SK-N-SH (cell line): ENCODE measurements at regions not wholly inside any gene's neighbourhood (a gene's known extent, or its start where the extent isn't known, plus 50 kb on each side); places are given as distances from the start of the nearest gene placed in this dataset.

ENCODE experiments used
- CTCF ChIA-PET: fragments of 300-600, 350-600 bp; formaldehyde crosslinking; extraction: SDS; loops from one replicate; lab custom pipeline; 2021; lab: Yijun Ruan, JAX
- POLR2A ChIA-PET: fragments of 350-600 bp; sonication (Branson Sonifier 250); formaldehyde crosslinking; extraction: SDS; loops from one replicate; lab custom pipeline; 2020; ENCODE audit warnings: antibody characterized with exemption, inconsistent platforms; lab: Yijun Ruan, JAX
- DNase-seq: peaks from one replicate; pipeline ENCODE4 v3.0.0; 2012
- H2AFZ ChIP-seq: fragments of 200-600 bp; sonication (generic); 2 replicates; pipeline ENCODE4 v1.8.1; 2016; ENCODE audit warnings: antibody characterized with exemption, mild to moderate bottlenecking, low read depth
- H3F3A ChIP-seq: fragments of 200-600 bp; sonication (generic); replicated peaks from 2 replicates; pipeline ENCODE3; 2016; ENCODE audit warnings: antibody characterized with exemption, mild to moderate bottlenecking; ENCODE audit not compliant: insufficient read depth
- H3K27ac ChIP-seq, 2 experiments: fragments of 200-500 bp in 1 of 2; fragments of 200-600 bp in 1 of 2; sonication (Bioruptor generic) in 1 of 2; sonication (generic), shearing (Covaris generic) in 1 of 2; 2 replicates each; pipeline versions ENCODE4 v1.5.1 to v1.6.1; 2014 to 2016; ENCODE audit warnings: low read depth in 2 of 2, inconsistent platforms in 1 of 2, low read length in 1 of 2, mild to moderate bottlenecking in 1 of 2, mixed read lengths in 1 of 2
- H3K27me3 ChIP-seq: fragments of 200-600 bp; sonication (generic), shearing (Covaris generic); 2 replicates; pipeline ENCODE4 v1.6.1; 2016; ENCODE audit warnings: mixed run types; ENCODE audit not compliant: insufficient read depth
- H3K36me3 ChIP-seq, 2 experiments: fragments of 200-500 bp in 1 of 2; fragments of 200-600 bp in 1 of 2; sonication (Bioruptor generic) in 1 of 2; sonication (generic) in 1 of 2; replicated peaks in 1 of 2; 2 replicates each; pipeline versions ENCODE3 to v1.5.1; 2014 to 2016; ENCODE audit warnings: low read length in 1 of 2, mild to moderate bottlenecking in 1 of 2; ENCODE audit not compliant: insufficient read depth in 2 of 2, control insufficient read depth in 1 of 2
- H3K4me1 ChIP-seq, 2 experiments: fragments of 200-500 bp in 1 of 2; fragments of 200-600 bp in 1 of 2; sonication (Bioruptor generic) in 1 of 2; sonication (generic), shearing (Covaris generic) in 1 of 2; 2 replicates each; pipeline versions ENCODE4 v1.5.1 to v1.6.1; 2014 to 2016; ENCODE audit warnings: low read depth in 1 of 2, low read length in 1 of 2, mixed run types in 1 of 2; ENCODE audit not compliant: insufficient read depth in 2 of 2, control insufficient read depth in 1 of 2
- H3K4me2 ChIP-seq: fragments of 200-600 bp; sonication (generic), shearing (Covaris generic); 2 replicates; pipeline ENCODE4 v1.6.1; 2017; ENCODE audit warnings: mixed run types
- H3K4me3 ChIP-seq, 2 experiments: fragments of 200-500 bp in 1 of 2; fragments of 200-600 bp in 1 of 2; sonication (Bioruptor generic) in 1 of 2; sonication (generic), shearing (Covaris generic) in 1 of 2; 2 replicates each; pipeline versions ENCODE4 v1.5.1 to v1.8.1; 2014 to 2016; ENCODE audit warnings: low read depth in 2 of 2, inconsistent platforms in 1 of 2, low read length in 1 of 2, mild to moderate bottlenecking in 1 of 2, mixed read lengths in 1 of 2, moderate library complexity in 1 of 2
- H3K79me2 ChIP-seq: fragments of 200-600 bp; sonication (generic); 2 replicates; pipeline ENCODE4 v1.8.1; 2017; ENCODE audit warnings: mild to moderate bottlenecking; ENCODE audit not compliant: insufficient read depth
- H3K9ac ChIP-seq: fragments of 200-600 bp; sonication (generic); 2 replicates; pipeline ENCODE4 v1.6.1; 2017; ENCODE audit warnings: mixed run types
- H3K9me2 ChIP-seq: fragments of 200-600 bp; sonication (generic); 2 replicates; pipeline ENCODE4 v1.6.1; 2017; ENCODE audit warnings: mixed run types
- H3K9me3 ChIP-seq: fragments of 200-600 bp; sonication (generic); 2 replicates; pipeline ENCODE4 v1.6.1; 2017; ENCODE audit warnings: mixed run types, mild to moderate bottlenecking, moderate library complexity
- H4K20me1 ChIP-seq: fragments of 200-600 bp; sonication (generic); 2 replicates; pipeline ENCODE4 v1.6.1; 2017; ENCODE audit warnings: mild to moderate bottlenecking, mixed run types; ENCODE audit not compliant: insufficient read depth
- ELF1 ChIP-seq: IDR thresholded peaks from 2 replicates; pipeline ENCODE4 v1.4.0; 2012
- FOSL2 ChIP-seq: IDR thresholded peaks from 2 replicates; pipeline ENCODE4 v1.4.0; 2012; ENCODE audit warnings: low read depth, mild to moderate bottlenecking, moderate library complexity, borderline replicate concordance
- NRF1 ChIP-seq: IDR thresholded peaks from 2 replicates; pipeline ENCODE4 v1.6.1; 2012; ENCODE audit warnings: low read depth, mild to moderate bottlenecking, low read length
- POLR2AphosphoS5 ChIP-seq: IDR thresholded peaks from 2 replicates; pipeline ENCODE4 v1.6.1; 2012; ENCODE audit warnings: low read depth, low read length
- TCF12 ChIP-seq: IDR thresholded peaks from 2 replicates; pipeline ENCODE4 v1.4.0; 2012
- WGBS: methylation state at CpG from one replicate; pipeline ENCODE4 v1.1.6; 2017; ENCODE audit warnings: low lambda C conversion rate; 5-methylcytosine and 5-hydroxymethylcytosine counted together
- TF ChIP-seq, protein P1 (sequence below): IDR thresholded peaks from 2 replicates; pipeline ENCODE4; 2012
- TF ChIP-seq, protein P2 (sequence below): fragments of 150-350 bp; IDR thresholded peaks from 2 replicates; pipeline ENCODE4 v1.6.1; 2017; ENCODE audit warnings: antibody characterized with exemption, low read length, low read depth, borderline replicate concordance

DNA sequence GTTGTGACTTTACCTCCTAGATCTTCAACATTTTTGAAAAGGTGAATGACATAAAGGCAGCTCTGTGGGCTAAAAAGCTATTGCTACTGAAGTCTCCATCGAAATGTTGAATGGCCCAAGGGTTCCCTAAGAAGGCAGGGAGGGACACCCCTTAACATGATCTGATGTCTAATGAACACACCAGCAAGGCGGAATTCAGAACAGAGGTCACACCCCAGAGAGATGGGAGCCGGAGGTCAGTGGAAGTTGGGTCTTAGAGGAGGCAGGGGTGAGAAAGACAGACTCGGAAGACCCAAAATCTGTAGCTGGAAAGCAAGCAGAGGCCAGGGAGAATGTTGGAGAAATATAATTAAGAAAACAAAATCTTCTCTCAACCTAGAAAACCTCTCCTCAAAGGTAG is 79.0 kb downstream of the TRIM29 start:
- no peak overlapping the region for H2AFZ ChIP-seq
- H3K4me2 ChIP-seq: no peak overlapping the region
- CTCF ChIA-PET: interaction anchor here (1.4 to 2.5 kb wide), 2 partner anchors 10 to 20 kb away, joined by 4 to 10 read pairs; no protein-coding TSS in a partner anchor
- no peak overlapping the region for H3K4me3 ChIP-seq
- POLR2A ChIA-PET: no interaction called here
- no peaks in the 10 kb centered on the region for H4K20me1 ChIP-seq
- H3K9ac ChIP-seq: no peak overlapping the region
- no peaks in the 10 kb centered on the region for H3F3A ChIP-seq
- TF ChIP-seq ELF1: no peak
- no peaks in the 10 kb centered on the region for H3K79me2 ChIP-seq
- H3K36me3 ChIP-seq: no peaks in the 10 kb centered on the region
- peaks cover 0 to 6% of the 10 kb centered on the region in 2 experiments; a peak in 1 of 4 replicates for H3K4me1 ChIP-seq
- H3K9me2 ChIP-seq: no peaks in the 10 kb centered on the region
- H3K27ac ChIP-seq: no peak overlapping the region
- WGBS: 26% methylated on average over 4 of the region's 4 CpGs
- 0 out of 2 replicates have a peak, but pooled peaks cover 6% of the 10 kb centered on the region for H3K27me3 ChIP-seq
- H3K9me3 ChIP-seq: no peaks in the 10 kb centered on the region
- DNase-seq: no peak

DNA sequence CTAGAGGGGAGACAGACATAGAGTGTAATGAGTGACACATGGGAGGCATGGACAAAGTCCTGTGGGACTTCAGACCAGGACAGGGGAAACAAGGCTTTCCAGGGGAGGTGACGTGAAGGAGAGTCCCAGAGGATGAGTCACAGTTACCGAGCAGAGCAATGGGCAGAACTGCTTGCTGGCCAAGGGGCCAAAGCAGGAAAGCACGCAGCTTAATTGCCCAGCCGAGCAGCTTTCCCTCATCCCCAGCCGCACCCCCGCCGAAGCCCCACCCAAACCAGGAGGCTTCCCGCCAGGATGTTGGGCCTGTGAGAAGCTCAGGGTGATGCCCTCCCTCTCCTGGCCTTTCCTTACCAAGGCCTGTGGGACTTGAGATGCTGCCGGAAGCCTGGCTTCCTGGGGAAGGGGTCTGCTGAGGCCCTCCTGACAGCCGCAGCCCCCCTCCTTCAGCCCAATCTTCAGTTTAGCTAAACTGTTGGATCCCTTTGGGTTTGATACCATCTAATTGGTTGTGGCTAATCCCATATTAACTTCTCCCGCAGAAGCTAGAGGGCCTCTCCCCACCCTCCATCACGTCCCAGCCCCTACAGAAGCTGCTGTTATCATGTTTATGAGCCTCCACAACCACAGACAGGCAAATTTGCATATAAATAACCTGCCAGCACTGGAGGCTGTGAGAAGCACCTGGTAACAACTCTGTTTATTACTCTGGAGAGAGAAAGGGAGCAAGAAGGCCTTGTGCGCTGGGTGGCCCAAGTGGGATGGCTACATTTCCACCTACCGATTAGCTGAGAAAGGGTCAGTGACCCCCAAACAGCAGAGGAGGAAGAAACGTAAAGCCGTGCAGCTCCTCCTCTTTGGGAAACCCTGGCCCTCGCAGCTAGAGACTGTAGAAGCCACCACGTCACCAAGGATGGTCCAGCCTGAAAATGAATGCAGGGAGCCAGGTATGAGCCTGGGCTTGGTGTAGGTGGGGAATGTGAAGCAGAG is 80.0 kb downstream of the TRIM29 start:
- Histone ChIP-seq H3K79me2 (no peaks in the 10 kb centered on the region), H3K9ac (no peak overlapping the region), H3K4me1 (peaks cover 0 to 6% of the 10 kb centered on the region in 2 experiments; a peak in 1 of 4 replicates), H3K9me3 (no peaks in the 10 kb centered on the region), H4K20me1 (no peaks in the 10 kb centered on the region), H2AFZ (no peak overlapping the region), H3K9me2 (no peaks in the 10 kb centered on the region), H3K4me3 (no peak overlapping the region), H3K4me2 (no peak overlapping the region), H3K27ac (no peak overlapping the region), H3K27me3 (no peaks in the 10 kb centered on the region), H3F3A (no peaks in the 10 kb centered on the region), H3K36me3 (no peaks in the 10 kb centered on the region)
- ChIA-PET CTCF (interaction anchor here (1.0 to 1.4 kb wide), 2 partner anchors 10 to 18 kb away, joined by 3 to 4 read pairs; no protein-coding TSS in a partner anchor), POLR2A (no interaction called here)
- TF ChIP-seq POLR2AphosphoS5: no peak
- WGBS: 60% methylated on average over 17 of the region's 18 CpGs
- DNase-seq: no peak

DNA sequence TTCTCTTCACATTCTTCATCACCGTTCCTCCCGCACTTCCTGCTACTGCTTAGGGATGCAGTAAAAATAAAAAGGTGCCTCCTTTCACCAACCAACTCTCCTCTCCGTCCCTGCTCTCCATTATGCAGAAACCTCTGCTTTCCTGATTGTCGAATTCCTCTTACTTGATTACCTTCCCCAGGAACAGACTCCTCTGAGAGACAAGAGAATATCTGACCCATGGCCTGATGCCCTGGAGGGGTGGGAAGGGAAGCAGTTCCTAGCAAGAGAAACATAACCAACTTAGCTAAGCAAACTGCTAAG is 80.9 kb downstream of the TRIM29 start:
- no peaks in the 10 kb centered on the region for H4K20me1 ChIP-seq
- H3K4me3 ChIP-seq: no peak overlapping the region
- H3F3A ChIP-seq: no peaks in the 10 kb centered on the region
- H3K27ac ChIP-seq: no peak overlapping the region
- H3K79me2 ChIP-seq: no peaks in the 10 kb centered on the region
- WGBS: 55% methylated on average over 4 of the region's 4 CpGs
- no peak overlapping the region for H2AFZ ChIP-seq
- peaks cover 0 to 6% of the 10 kb centered on the region in 2 experiments; a peak in 1 of 4 replicates for H3K4me1 ChIP-seq
- POLR2A ChIA-PET: no interaction called here
- H3K9me2 ChIP-seq: no peaks in the 10 kb centered on the region
- CTCF ChIA-PET: interaction anchor here (1.0 kb wide), 1 partner anchor 9 kb away, joined by 3 read pairs; no protein-coding TSS in a partner anchor
- no peaks in the 10 kb centered on the region for H3K36me3 ChIP-seq
- no peak for DNase-seq
- no peak overlapping the region for H3K4me2 ChIP-seq
- no peak overlapping the region for H3K9ac ChIP-seq
- TF ChIP-seq FOSL2: no peak
- TF ChIP-seq NRF1: no peak
- TF ChIP-seq, protein P1, sequence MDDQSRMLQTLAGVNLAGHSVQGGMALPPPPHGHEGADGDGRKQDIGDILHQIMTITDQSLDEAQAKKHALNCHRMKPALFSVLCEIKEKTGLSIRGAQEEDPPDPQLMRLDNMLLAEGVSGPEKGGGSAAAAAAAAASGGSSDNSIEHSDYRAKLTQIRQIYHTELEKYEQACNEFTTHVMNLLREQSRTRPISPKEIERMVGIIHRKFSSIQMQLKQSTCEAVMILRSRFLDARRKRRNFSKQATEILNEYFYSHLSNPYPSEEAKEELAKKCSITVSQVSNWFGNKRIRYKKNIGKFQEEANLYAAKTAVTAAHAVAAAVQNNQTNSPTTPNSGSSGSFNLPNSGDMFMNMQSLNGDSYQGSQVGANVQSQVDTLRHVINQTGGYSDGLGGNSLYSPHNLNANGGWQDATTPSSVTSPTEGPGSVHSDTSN: no peak
- TF ChIP-seq, protein P2, sequence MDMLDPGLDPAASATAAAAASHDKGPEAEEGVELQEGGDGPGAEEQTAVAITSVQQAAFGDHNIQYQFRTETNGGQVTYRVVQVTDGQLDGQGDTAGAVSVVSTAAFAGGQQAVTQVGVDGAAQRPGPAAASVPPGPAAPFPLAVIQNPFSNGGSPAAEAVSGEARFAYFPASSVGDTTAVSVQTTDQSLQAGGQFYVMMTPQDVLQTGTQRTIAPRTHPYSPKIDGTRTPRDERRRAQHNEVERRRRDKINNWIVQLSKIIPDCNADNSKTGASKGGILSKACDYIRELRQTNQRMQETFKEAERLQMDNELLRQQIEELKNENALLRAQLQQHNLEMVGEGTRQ: no peak
- TF ChIP-seq TCF12: no peak
- H3K9me3 ChIP-seq: no peaks in the 10 kb centered on the region
- H3K27me3 ChIP-seq: no peaks in the 10 kb centered on the region
